HG02571 (cell line): ENCODE measurements at regions not wholly inside any gene's neighbourhood (a gene's known extent, or its start where the extent isn't known, plus 50 kb on each side); places are given as distances from the start of the nearest gene placed in this dataset.

Experiments
- ATAC-seq: cut with Tn5 transposase; IDR thresholded peaks from one replicate; pipeline ENCODE4 v1.9.1; 2021; ENCODE audit warnings: mild to moderate bottlenecking, moderate library complexity; ENCODE audit not compliant: unreplicated experiment

GRCh38 chr2:205937211-205937610 is 148.8 kb downstream of the INO80D start:
- ATAC-seq, result no peak

- ATAC-seq, result no peak
Measured at GRCh38 chr2:205936446-205936845, 149.5 kb downstream of the INO80D start.

GRCh38 chr2:205934443-205934842 is 151.5 kb downstream of the INO80D start:
- ATAC-seq, result no peak

- ATAC-seq, result no peak
Measured at GRCh38 chr2:205932861-205933260, 153.1 kb downstream of the INO80D start.

GRCh38 chr2:205931388-205931787 is 154.6 kb downstream of the INO80D start:
- ATAC-seq, result no peak

- ATAC-seq, result no peak
Measured at GRCh38 chr2:205930209-205930608, 155.8 kb downstream of the INO80D start.

- ATAC-seq, result no peak
Measured at GRCh38 chr2:205929246-205929942, 156.6 kb downstream of the INO80D start.

- ATAC-seq, result peak; percentile 86
Measured at GRCh38 chr2:205925373-205926337, 160.3 kb downstream of the INO80D start.

- no peak for ATAC-seq
Measured at GRCh38 chr2:205924676-205925075, 161.3 kb downstream of the INO80D start.

GRCh38 chr2:205915130-205915524 is 170.8 kb downstream of the INO80D start:
- ATAC-seq, result no peak

- ATAC-seq, result no peak
Measured at GRCh38 chr2:205914213-205915129, 171.5 kb downstream of the INO80D start.

GRCh38 chr2:205913668-205914067 is 172.3 kb downstream of the INO80D start:
- no peak for ATAC-seq

- no peak for ATAC-seq
Measured at GRCh38 chr2:205911306-205911705, 174.7 kb downstream of the INO80D start.

GRCh38 chr2:205909184-205909572 is 176.8 kb downstream of the INO80D start:
- no peak for ATAC-seq

- ATAC-seq, result no peak
Measured at GRCh38 chr2:205908212-205909183, 177.5 kb downstream of the INO80D start.

- ATAC-seq, result no peak
Measured at GRCh38 chr2:205906419-205906818, 179.6 kb downstream of the INO80D start.

GRCh38 chr2:205905576-205905975 is 180.4 kb downstream of the INO80D start:
- ATAC-seq, result no peak

- ATAC-seq, result no peak
Measured at GRCh38 chr2:205904873-205905272, 181.1 kb downstream of the INO80D start.

GRCh38 chr2:205903549-205904129 is 182.3 kb downstream of the INO80D start:
- ATAC-seq, result no peak

GRCh38 chr2:205902900-205903237 is 183.1 kb downstream of the INO80D start:
- no peak for ATAC-seq
